Smooth muscle cell (in vitro differentiated cells): ENCODE measurements at regions not wholly inside any gene's neighbourhood (a gene's known extent, or its start where the extent isn't known, plus 50 kb on each side); places are given as distances from the start of the nearest gene placed in this dataset.

Experiments
- DNase-seq: peaks from one replicate; lab custom pipeline; 2025; ENCODE audit not compliant: unreplicated experiment; lab: John Stamatoyannopoulos, UW
- H2AFZ ChIP-seq: fragments of 200-600 bp; sonication (generic); 2 replicates; pipeline ENCODE4 v1.6.0; 2016; ENCODE audit warnings: antibody characterized with exemption, low read depth, mild to moderate bottlenecking
- H3F3A ChIP-seq: fragments of 200-600 bp; sonication (generic); 2 replicates; pipeline ENCODE4 v1.6.0; 2017; ENCODE audit warnings: antibody characterized with exemption, low read depth
- H3K27ac ChIP-seq: fragments of 200-600 bp; sonication (generic); 2 replicates; pipeline ENCODE4 v1.5.1; 2016; ENCODE audit warnings: low read depth, mild to moderate bottlenecking
- H3K27me3 ChIP-seq: fragments of 200-600 bp; sonication (generic); 2 replicates; pipeline ENCODE4 v1.6.1; 2016; ENCODE audit warnings: low read depth, mild to moderate bottlenecking
- H3K36me3 ChIP-seq: fragments of 200-600 bp; sonication (generic); 2 replicates; pipeline ENCODE4 v1.5.1; 2016; ENCODE audit warnings: low read depth
- H3K4me1 ChIP-seq: fragments of 200-600 bp; sonication (generic); 2 replicates; pipeline ENCODE4 v1.5.1; 2016; ENCODE audit warnings: low read depth
- H3K4me2 ChIP-seq: fragments of 200-600 bp; sonication (generic); 2 replicates; pipeline ENCODE4 v1.6.0; 2016; ENCODE audit warnings: mild to moderate bottlenecking
- H3K4me3 ChIP-seq: fragments of 200-600 bp; sonication (generic); 2 replicates; pipeline ENCODE4 v1.5.1; 2016; ENCODE audit warnings: mild to moderate bottlenecking
- H3K79me2 ChIP-seq: fragments of 200-600 bp; sonication (generic); 2 replicates; pipeline ENCODE4 v1.6.0; 2016; ENCODE audit warnings: low read depth, mild to moderate bottlenecking
- H3K9ac ChIP-seq: fragments of 200-600 bp; sonication (generic); 2 replicates; pipeline ENCODE4 v1.6.0; 2016; ENCODE audit warnings: low read depth
- H3K9me3 ChIP-seq: fragments of 200-600 bp; sonication (generic); replicated peaks from 2 replicates; pipeline ENCODE4 v1.5.1; 2016; ENCODE audit warnings: low read depth
- H4K20me1 ChIP-seq: fragments of 200-600 bp; sonication (generic); 2 replicates; pipeline ENCODE4 v1.6.0; 2016; ENCODE audit warnings: low read depth
- CTCF ChIP-seq: fragments of 200-600 bp; sonication (generic); IDR thresholded peaks from 2 replicates; pipeline ENCODE4 v1.5.1; 2017; ENCODE audit warnings: borderline replicate concordance, mild to moderate bottlenecking, antibody characterized with exemption; ENCODE audit not compliant: insufficient read depth, poor library complexity, severe bottlenecking
- WGBS: methylation state at CpG from one replicate; pipeline ENCODE4 v1.1.7; 2016; ENCODE audit warnings: low lambda C conversion rate; 5-methylcytosine and 5-hydroxymethylcytosine counted together

DNA sequence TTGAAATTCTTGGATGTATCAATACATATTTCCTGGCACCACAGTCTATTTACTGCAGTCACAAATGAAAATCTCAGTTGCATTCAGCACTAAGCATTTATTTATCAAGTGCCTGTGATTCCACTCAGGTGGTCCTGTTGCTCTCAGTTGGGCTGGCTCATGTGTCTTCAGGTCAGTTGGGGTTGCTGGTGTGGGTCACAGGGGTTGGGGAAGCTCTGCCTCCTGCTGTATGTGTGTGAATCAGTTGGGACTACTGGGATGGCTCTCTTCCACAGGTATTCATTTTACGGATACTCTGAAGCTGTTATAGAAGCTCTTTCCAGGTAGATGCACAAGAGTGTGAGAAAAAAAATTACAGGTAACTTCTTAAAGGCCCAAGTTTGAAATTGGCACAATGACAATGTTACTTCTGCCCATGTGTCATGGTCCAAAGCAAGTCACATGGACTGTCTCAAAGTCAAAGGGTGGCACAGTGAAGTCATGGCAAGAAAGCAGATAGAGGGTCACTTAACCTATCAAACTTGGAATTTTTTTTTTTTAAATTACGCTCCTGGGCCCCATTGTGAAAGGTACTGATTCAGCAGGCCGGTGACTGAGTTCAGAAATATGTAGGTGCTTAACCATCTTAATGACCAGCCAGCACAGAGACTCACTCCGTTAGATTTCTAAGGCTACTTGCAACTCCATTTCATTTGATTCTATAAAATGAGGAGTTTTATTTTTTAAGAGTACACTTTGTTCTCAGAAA is 249.2 kb upstream of the GCFC2 start:
- TF ChIP-seq CTCF, result no peak
- no peak for DNase-seq

DNA sequence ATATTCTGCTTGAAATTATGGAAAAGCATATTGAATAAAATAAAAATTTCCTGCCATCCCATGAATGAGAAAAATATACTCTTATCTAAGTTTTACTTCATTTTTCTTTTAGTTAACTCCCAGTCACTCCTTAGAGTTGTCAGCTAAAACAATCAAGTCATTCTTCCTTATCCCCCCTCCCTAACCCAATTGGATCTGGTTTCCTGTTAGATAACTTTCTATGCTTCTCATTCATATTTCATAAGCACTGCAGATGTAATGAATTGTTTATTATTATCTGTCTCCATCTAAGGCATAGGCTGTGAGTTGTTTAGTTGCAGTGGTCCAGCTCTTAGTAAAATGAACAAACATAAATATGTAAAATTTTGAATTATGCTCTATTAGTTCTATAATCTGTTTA is 244.0 kb upstream of the GCFC2 start:
- no peaks in the 10 kb centered on the region for H4K20me1 ChIP-seq
- no peak overlapping the region for H3K9ac ChIP-seq
- no peak overlapping the region for H3K27ac ChIP-seq
- H3K4me3 ChIP-seq, result no peak overlapping the region
- no peaks in the 10 kb centered on the region for H3K79me2 ChIP-seq
- H3K4me1 ChIP-seq, result peaks cover 8% of the 10 kb centered on the region
- H2AFZ ChIP-seq, result no peak overlapping the region
- no peaks in the 10 kb centered on the region for H3K36me3 ChIP-seq
- H3K9me3 ChIP-seq, result no peaks in the 10 kb centered on the region
- DNase-seq, result no peak
- no peaks in the 10 kb centered on the region for H3F3A ChIP-seq
- no peak overlapping the region for H3K4me2 ChIP-seq
- no peak for TF ChIP-seq CTCF
- H3K27me3 ChIP-seq, result no peaks in the 10 kb centered on the region

More for the DNA sequence above, 249.2 kb upstream of the GCFC2 start:
- no peak overlapping the region for H3K4me2 ChIP-seq
- H3K27me3 ChIP-seq, result no peaks in the 10 kb centered on the region
- H3F3A ChIP-seq, result no peaks in the 10 kb centered on the region
- H3K36me3 ChIP-seq, result no peaks in the 10 kb centered on the region
- 74% methylated on average over 4 of the region's 4 CpGs for WGBS
- no peaks in the 10 kb centered on the region for H3K9me3 ChIP-seq
- peaks cover 5% of the 10 kb centered on the region for H3K4me1 ChIP-seq
- no peak overlapping the region for H2AFZ ChIP-seq
- H3K27ac ChIP-seq, result no peak overlapping the region
- no peak overlapping the region for H3K9ac ChIP-seq
- H3K4me3 ChIP-seq, result no peak overlapping the region
- H3K79me2 ChIP-seq, result no peaks in the 10 kb centered on the region
- H4K20me1 ChIP-seq, result no peaks in the 10 kb centered on the region

DNA sequence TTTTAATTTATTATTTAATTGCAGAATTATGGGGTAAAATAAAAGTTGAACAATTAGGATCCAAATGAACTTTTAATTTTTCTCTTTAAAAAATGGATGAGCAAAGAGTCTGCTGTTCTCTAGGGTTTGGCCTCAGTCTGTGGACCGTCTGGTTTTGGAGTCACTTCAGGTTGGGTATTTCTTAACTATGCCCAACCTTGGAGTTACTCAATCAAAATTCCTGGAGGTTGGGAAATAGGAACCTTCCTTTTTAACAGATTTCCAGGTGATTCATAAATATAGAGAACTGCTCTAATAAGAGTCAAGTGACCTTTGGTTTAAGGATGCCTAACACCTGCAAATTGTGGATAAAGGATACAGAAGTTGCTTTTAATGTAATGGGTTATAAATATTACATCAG is 241.5 kb upstream of the GCFC2 start:
- 70% methylated on average over 1 of the region's 1 CpG for WGBS
- H3K9ac ChIP-seq, result no peak overlapping the region
- no peak for TF ChIP-seq CTCF

More for the DNA sequence above, 241.5 kb upstream of the GCFC2 start:
- Histone ChIP-seq H3K36me3 (no peaks in the 10 kb centered on the region), H3K27me3 (no peaks in the 10 kb centered on the region), H3F3A (no peaks in the 10 kb centered on the region), H4K20me1 (no peaks in the 10 kb centered on the region), H3K4me3 (no peak overlapping the region), H3K27ac (no peak overlapping the region), H2AFZ (no peak overlapping the region), H3K4me2 (no peak overlapping the region), H3K4me1 (peaks cover 4% of the 10 kb centered on the region), H3K79me2 (no peaks in the 10 kb centered on the region), H3K9me3 (no peaks in the 10 kb centered on the region)
- DNase-seq, result no peak
